HG03095 (cell line): ENCODE measurements at regions not wholly inside any gene's neighbourhood (a gene's known extent, or its start where the extent isn't known, plus 50 kb on each side); places are given as distances from the start of the nearest gene placed in this dataset.
"Not testable (repeated sequence)": the region's sequence is repeated elsewhere in the genome, so short reads cannot be mapped to it uniquely, and the experiment has no call there.

Experiments
- ATAC-seq: cut with Tn5 transposase; IDR thresholded peaks from one replicate; pipeline ENCODE4 v1.9.1; 2021; ENCODE audit warnings: moderate library complexity; ENCODE audit not compliant: unreplicated experiment

DNA sequence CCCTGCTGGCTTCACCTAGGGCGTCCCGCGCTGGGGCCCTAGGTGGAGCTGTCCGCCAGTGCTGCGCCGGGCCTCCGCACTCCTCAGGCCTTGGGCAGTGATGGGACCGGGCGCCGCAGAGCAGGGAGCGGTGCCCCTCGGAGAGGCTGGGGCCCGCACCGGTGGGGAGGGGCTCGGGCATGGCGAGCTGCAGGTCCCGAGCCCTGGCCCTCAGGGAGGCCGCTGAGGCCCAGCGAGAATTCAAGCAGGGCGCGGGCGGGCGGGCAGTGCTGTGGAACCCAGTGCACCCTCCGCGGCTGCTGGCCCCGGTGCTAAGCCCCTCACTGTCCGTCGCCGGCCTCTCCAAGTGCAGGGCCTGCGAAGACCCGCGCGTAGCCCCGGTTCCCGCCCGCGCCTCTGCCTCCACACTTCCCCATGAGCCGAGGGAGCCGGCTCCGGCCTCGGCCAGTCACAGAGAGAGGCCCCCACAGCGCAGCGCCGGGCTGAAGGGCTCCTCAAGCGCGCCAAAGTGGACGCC, 565.1 kb upstream of the NDST4 start:
- no peak for ATAC-seq

DNA sequence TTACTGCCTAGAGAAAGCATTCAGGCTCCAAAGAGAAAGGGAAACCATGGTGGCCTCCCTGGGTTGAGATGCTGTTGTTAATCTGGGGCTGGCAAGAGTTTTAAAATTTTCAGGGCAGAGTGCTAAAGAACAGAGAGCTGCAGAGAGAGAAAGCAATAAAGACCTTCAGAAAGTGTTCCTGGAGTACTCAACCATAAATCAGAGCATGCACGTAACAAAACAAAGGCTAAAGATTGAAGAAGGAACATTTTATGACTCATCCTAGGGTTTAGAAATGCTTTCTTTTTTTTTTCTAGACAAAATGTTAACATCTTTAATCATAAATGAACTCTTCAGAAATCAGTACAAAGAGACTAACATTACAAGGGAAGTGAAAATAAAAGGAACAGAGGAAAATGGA, 562.3 kb upstream of the NDST4 start:
- ATAC-seq: no peak

DNA sequence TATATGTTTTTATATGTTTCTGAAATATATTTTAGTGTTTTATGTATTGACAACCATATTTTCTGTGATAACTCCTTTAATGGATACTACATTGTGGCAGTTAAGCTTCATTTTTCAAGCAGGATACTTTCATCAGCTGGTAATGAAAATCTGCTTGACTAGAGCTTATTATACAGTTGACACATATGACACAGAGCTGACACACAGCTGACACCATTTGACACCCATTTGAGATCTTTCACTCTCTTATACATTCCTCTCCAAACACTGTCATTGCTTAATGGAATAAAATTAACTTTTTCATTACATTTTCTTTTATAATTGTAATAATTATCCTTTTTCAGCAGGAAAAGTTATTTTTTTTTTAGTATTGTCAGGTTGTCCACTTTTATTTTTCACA, 561.1 kb upstream of the NDST4 start:
- ATAC-seq: no peak

DNA sequence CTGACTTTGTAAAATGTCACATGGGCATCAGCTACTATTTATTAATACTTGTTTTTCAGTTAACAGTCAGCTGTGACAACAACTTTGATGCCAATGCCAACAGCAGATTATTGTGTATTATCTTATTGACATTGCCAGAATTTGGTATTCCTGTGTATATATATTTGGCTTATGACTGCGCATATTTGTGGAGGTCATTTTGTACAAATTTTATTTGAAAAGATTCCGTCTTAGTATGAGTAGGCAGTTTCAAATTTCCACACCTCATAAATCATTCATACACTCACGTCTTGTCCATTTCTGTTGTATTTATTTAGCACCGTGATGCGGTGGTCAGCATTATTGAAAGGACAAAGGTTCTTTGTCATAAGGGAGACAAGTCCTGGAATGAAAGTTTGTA, 558.2 kb upstream of the NDST4 start:
- no peak for ATAC-seq

DNA sequence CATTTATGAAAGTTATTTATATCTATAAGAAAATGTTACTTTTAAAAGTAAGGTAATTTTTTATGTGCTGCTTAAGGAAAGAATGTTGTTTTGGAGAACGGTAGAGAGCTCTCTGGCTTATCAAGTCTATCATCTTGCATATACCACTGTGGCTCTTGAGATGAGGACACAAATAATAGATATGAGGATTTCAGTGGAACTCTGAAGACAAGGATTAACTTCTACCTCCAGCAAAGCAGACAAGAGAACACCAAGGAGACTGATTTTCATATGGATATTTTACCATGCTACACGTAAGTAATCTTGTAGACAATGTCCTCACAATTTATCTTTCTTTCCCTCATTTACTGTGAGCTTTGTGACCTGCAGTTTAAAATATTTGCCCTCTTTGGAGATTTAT, 557.5 kb upstream of the NDST4 start:
- ATAC-seq: no peak

DNA sequence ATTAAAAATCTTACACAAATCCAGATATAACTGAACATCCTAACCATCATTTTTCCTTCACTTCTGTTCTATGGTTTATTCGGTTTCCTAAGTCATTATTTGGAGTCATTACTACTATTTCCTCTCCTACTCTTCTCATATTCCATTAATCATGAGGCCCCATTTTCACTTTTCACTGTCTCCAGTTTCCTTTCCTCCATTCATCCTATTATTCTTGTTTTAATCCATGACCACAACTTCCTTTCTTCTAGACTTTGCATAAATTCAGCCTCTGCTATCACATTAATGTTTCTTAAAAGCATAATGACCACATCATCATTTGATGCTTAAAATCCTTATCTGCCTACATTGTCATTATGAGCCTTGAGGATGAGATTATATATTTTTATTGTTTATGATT, 555.0 kb upstream of the NDST4 start:
- ATAC-seq: no peak

DNA sequence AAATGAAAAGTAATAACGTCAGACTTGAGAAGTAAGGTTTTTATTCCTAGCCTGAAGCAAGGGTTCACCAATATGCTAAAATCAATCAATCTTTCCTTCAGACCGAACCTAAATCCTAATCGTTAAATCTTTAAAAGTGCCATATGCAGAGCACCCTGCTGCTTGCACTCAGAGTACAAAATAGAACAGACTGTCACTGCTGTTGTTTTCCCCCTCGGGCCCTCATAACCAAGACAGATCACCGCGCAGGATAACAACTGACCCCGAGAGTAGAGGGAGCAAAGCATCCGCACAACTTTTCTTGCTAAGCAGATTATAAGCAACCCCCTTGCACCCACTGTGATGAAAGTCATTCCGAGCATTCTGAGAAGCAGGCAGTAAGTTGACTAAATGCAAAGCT, 550.9 kb upstream of the NDST4 start:
- ATAC-seq: no peak

DNA sequence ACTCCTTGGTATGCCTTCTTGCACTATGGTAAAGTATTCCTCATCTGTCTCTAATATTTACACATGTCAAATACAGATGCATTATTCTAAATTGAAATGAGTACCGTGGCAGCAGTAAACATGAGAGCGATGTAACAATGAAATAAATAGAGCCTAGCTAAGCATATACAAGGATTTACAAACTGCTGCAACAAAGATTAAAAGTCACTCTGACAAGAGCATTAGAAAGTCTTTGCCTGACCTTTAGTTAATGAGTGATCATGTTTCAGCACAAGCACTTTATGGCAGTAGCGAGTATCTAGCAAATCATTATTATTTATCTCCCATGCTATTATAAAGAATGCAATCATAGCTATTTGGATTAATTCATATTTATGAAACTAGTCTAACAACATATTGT, 547.0 kb upstream of the NDST4 start:
- ATAC-seq: no peak

DNA sequence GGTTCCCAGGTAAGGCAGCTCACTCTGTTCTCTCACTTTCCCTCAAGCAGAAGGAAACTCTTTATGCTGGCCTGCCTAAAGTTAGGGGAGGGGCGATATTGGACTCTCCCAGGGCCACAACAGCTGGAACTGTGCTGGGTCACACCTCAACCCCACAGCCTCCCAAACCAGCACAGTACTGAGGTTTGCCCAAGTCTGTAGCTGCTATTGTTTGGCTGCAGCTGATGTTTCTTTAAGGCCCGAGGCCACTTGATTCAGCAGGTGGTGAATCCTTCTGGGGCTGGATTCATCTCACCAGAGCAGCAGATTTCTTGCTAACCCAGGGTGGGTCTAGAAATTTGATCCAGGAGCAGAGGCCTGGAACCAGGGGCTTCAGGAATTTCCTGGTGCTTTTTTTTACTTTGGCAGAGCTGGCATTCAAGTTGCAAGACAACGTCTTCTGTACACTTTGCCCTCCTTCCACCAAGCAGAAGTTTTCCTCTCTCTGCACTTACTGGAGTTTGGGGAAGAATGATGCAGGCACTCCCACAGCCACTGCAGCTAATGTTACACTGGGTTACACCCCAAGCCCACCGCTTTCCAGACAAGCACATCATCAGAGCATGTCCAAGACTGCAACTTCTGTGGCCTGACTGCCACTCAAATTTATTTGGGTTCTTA, 544.7 kb upstream of the NDST4 start:
- ATAC-seq: no peak

DNA sequence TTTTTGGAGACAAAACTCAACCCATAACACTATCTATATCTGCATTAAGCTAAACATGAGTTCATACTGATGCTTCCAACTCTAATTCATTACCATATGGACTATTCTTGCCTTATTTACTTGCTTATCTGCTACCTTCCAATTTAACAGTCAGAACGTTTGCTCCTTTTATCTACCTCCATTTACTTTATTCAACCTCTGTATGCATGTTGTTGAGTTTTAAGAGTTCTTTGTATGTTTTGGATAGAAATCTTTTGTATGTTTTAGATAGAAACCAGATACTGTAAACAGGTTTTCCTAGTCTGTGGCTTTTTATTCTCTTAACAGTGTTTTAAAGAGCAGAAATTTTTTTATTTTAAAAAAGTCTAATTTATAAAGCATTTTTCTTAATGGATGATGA, 542.2 kb upstream of the NDST4 start:
- no peak for ATAC-seq

DNA sequence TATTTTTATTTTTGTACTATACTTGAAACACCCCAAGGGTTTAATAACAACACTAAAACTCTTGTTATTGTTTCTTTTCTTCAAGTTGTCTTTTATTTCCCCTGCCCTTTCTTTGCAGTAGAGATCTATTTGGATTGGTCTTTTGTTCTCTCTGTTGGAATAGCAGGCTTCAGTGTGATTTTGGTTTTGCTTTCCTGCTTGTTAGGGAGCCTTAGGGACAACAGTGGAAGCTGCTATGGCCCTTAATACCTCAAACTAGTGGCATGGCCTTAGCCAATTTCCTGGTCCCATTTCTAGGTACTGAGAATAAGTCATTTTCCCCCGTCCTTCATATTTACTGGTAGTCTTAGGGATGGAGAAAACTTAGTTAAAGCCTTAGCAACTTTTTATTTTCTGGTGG, 535.4 kb upstream of the NDST4 start:
- ATAC-seq: no peak

DNA sequence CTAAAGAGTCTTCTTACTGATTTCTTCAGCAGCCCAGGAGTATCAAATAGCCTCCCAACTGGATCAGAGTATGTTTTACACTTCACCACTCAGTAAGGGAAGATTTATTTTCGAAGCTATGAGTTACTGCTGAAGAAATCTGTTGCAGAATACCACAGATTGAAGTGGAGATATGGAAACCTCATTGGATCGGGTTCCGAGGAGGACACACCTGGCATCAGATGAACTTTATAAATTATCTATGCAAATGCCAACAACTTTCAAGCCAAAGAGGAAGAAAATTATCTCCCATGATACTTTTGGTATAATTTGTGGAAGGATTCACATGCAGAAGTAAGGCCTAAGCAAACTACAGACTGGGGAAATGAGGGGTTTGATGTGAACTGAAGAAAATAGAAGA, 515.9 kb upstream of the NDST4 start:
- ATAC-seq: no peak

DNA sequence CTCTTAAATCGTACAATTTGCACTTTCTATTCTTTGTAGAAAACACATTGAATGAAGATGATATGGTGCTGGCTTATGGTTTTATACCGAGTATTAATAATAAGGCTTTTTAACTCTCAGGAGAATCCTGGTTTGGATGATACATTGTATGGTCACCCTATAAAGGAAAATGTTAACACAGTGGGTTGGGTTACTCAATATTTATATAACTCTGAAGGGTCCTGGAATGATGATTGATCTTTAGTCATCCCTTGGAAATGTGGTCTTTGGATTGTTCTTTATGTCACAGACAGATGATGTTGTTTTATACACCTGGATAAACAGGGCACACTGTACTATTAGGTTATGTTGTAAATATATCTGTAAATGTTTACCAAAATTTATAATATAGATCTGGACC, 496.2 kb upstream of the NDST4 start:
- ATAC-seq: no peak

DNA sequence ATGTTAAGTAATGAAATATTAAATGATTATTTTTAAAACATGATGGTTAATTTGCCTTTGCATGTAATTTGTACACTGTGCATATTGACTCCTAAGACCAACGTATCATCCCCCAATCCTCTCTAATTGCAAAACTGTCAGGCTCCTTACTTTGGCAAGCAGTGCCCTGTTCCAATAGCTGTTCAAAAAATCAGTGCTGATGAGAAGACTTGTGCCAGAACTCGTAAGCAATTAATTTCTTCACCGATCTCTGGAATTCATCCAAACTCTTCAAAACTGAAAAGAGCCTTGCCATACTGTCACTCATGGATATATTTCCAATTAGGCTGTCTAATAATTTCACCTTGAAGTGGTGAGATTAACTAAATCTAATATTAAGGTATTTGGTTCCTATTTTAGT, 493.9 kb upstream of the NDST4 start:
- no peak for ATAC-seq

DNA sequence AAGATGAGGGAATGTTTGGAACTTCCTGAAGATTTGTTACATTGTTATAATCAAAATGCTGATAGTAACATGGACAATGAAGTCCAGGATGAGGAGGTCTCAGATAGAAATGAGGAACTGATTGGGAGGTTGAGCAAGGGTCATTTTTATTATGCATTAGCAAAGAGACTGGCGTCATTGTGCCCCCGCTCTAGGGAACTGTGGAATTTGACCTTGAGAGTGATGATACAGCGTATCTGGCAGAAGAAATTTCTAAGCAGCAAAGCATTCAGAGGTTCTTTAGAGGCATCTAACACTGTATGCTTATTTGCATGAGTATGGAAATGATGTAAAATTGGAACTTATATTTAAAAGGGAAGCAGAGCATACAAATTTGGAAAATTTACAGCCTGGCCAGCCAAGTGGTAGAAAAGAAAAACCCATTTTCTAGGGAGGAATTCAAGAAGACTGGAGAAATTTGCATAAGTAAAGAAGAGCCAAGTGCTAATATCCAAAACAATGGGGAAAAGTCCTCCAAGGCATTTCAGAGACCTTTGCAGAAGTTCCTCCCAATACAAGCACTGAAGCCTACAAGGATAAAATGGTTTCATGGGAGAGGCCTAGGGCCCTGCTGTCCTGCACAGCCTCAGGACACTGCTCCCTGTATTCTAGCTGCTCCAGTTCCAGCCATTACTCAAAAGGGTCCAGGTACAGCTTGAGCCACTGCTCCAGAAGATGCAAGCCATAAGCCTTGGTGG, 483.0 kb upstream of the NDST4 start:
- ATAC-seq: no peak

DNA sequence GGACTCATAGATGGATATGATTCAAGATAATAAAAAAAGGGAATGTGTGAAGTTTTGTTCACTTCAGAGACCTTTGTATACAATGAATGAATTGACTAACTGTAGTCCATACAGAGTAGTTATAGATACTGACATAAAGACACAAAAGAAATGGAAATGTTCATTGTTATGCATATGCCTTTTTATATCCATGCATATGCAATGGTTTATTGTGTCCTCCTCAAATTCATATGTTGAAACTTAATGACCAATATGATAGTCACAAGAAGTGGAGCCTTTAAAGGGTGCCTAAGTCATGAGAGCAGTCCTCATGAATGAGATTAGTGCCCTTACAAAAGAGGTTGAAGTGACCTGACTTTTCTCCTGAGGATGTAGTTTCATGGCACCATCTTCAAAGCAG, 467.5 kb upstream of the NDST4 start:
- ATAC-seq: no peak

DNA sequence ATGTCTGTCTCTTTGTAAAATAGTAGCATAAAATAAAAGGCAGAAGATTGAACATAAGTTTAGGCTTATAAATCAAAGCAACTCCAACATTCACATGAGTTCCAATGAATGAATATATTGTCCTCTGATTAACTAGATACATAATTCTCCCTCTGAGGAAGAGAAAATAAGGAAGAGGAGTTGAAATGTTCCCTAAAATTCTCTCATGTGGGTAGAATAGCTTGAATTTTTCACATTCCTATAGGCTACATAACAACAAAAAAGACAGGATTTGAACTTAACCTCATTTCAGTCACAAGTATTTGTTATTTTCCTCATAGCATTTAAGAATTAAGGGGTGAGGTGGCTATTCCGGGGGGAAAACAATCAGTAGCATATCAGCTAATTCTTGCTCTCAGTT, 462.4 kb upstream of the NDST4 start:
- ATAC-seq: no peak

DNA sequence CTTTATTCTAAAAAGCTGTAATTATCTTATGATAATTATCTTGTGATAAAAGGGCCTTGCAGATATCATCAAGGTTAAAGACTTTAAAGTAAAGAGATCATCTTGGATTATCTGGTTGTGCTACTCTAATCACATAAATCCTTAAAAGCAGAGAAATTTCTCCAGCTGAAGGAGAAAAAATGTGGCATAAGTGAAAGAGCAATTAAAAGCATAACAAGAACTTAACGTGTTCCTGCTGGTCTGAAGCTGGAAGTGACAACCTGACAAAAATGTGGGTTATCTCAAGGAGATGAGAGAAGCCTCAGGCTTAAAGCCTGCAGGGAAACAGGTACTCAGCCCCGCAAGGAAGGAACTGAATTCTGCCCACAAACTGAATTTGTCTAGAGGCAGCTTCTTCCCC, 449.1 kb upstream of the NDST4 start:
- no peak for ATAC-seq

DNA sequence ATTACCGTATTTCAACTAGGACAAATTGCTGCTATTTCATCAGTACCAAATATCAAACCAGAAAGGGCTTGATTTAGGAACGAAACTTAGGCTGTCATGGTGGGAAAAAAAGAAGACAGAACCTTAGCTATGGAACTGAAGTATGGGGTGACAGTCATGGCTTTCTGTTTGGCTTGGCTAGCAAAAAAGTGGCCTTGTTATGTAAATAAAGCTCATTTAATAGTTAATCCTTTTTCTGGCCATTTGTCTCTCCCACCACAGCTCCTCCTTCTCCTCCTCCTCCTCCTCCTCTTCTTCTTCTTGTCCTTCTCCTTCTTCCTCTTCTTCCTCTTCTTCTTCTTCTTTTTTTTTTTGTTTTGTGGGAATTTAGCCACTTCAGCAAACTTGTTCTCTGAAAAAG, 434.7 kb upstream of the NDST4 start:
- ATAC-seq: no peak

DNA sequence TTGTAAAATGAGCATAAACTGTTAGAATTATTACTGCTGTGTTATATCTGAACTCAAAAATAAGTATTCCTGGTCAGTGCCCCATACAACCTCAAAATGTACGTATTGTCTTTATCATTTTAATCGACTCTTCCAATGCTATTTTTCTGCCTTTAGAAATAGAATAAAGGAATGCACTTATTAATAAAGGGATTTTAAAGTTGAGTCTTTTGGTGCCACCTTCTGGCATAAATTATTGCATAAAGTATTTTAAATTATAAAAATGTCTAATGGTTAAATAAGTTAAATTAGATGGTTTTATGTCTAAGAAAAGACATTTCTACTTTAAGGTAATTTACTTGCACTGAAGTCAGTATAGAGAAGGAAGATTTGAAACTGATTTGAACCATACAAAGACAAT, 424.0 kb upstream of the NDST4 start:
- ATAC-seq: no peak

DNA sequence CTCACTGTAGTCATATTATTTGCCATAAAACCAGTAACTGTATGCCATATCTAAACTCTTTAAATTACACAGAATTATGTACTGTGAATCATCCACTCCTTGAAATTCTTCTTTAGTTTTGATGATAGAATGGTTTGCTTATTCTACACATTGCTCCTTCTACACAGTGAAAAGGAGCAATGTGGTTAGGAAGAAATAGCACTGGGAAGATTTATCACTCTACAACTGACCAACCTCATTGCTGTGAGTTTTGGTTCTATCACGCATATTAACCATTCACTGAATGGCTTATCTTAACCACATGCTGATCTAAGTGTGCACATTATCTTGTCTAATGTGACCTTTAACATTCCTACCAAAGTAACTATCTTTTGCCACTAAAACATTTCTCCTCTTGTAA, 415.7 kb upstream of the NDST4 start:
- no peak for ATAC-seq

DNA sequence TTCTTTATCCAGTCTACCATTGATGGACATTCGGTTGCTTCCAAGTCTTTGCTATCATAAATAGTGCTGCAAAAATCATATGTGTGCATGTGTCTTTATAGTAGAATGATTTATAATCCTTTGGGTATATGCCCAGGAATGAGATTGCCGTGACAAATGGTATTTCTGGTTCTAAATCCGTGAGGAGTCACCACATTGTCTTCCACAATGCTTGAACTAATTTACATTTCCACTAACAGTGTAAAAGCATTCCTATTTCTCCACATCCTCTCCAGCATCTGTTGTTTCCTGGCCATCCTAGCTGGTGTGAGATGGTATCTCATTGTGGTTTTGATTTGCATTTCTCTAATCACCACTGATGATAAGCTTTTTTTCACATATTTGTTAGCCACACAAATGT, 406.1 kb upstream of the NDST4 start:
- not testable (repeated sequence) for ATAC-seq

DNA sequence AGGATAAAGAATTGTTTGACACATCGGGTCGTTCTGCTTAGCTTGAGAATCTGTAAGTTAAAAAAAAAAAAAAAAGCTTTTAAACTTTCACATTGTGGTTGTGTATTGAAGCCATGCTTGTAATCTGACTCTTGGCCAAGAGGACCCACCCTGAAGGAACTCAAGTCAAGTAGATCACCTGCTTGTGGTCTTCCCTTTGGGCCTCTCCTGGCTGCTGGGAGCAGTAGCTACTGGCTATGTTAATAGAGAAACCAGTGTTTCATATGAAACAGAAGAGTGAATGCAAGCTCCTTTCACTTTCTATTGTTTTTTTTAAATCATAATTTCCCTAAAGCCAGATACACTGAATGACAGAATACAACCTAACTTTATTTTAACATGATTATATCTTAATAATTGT, 402.4 kb upstream of the NDST4 start:
- ATAC-seq: peak; percentile 98
